NCI-H1105 (cell line): ENCODE measurements at regions not wholly inside any gene's neighbourhood (a gene's known extent, or its start where the extent isn't known, plus 50 kb on each side); places are given as distances from the start of the nearest gene placed in this dataset.
A peak's percentile ranks its signal among the peaks of the same experiment; 100 is the strongest.

ENCODE experiments used
- DNase-seq: peaks from one replicate; lab custom pipeline; 2025; lab: John Stamatoyannopoulos, UW

- DNase-seq, result no peak
Observed at GRCh38 chr13:102993348-102993747, 72.9 kb downstream of the SLC10A2 start.

GRCh38 chr13:102984210-102984609 lies 82.0 kb downstream of the SLC10A2 start:
- DNase-seq, result no peak

- DNase-seq, result no peak
Observed at GRCh38 chr13:102983496-102983895, 82.7 kb downstream of the SLC10A2 start.

- no peak for DNase-seq
Observed at GRCh38 chr13:102980331-102980982, 85.8 kb downstream of the SLC10A2 start.

GRCh38 chr13:102978168-102978567 lies 88.0 kb downstream of the SLC10A2 start:
- no peak for DNase-seq

GRCh38 chr13:102977471-102977870 lies 88.7 kb downstream of the SLC10A2 start:
- no peak for DNase-seq

- DNase-seq, result no peak
Observed at GRCh38 chr13:102974317-102975087, 91.7 kb downstream of the SLC10A2 start.

- no peak for DNase-seq
Observed at GRCh38 chr13:102972191-102972590, 94.0 kb downstream of the SLC10A2 start.

GRCh38 chr13:102970542-102970941 lies 95.7 kb downstream of the SLC10A2 start:
- DNase-seq, result no peak

- no peak for DNase-seq
Observed at GRCh38 chr13:102968572-102969228, 97.5 kb downstream of the SLC10A2 start.

GRCh38 chr13:102965802-102966201 lies 100.4 kb downstream of the SLC10A2 start:
- DNase-seq, result no peak

- no peak for DNase-seq
Observed at GRCh38 chr13:102962430-102962829, 103.8 kb downstream of the SLC10A2 start.

GRCh38 chr13:102960959-102961358 lies 105.3 kb downstream of the SLC10A2 start:
- DNase-seq, result no peak

- no peak for DNase-seq
Observed at GRCh38 chr13:102956449-102956848, 109.8 kb downstream of the SLC10A2 start.

GRCh38 chr13:102954350-102954749 lies 108.5 kb downstream of the ERCC5 start:
- DNase-seq, result no peak

GRCh38 chr13:102951808-102952207 lies 106.0 kb downstream of the ERCC5 start:
- DNase-seq, result no peak

- DNase-seq, result peak; percentile 12
Observed at GRCh38 chr13:102947745-102948405, 102.0 kb downstream of the ERCC5 start.

- DNase-seq, result no peak
Observed at GRCh38 chr13:102945886-102946285, 100.1 kb downstream of the ERCC5 start.

- peak; percentile 35 for DNase-seq
Observed at GRCh38 chr13:102945324-102945815, 99.5 kb downstream of the ERCC5 start.

- DNase-seq, result no peak
Observed at GRCh38 chr13:102944821-102945220, 99.0 kb downstream of the ERCC5 start.

GRCh38 chr13:102940770-102941169 lies 94.9 kb downstream of the ERCC5 start:
- DNase-seq, result no peak

GRCh38 chr13:102940143-102940542 lies 94.3 kb downstream of the ERCC5 start:
- no peak for DNase-seq
